ENCODE measurements at regions not wholly inside any gene's neighbourhood (a gene's known extent, or its start where the extent isn't known, plus 50 kb on each side); places are given as distances from the start of the nearest gene placed in this dataset.

- no peak for DNase-seq (ENCODE audit: low read depth in 2 of 2)
Measured at GRCh38 chr17:14902297-14902696, 362.8 kb downstream of the PMP22 start.

GRCh38 chr17:14901376-14901775 is 363.8 kb downstream of the PMP22 start:
- no peak for DNase-seq (ENCODE audit: low read depth in 2 of 2)

GRCh38 chr17:14886200-14886739 is 378.9 kb downstream of the PMP22 start:
- DNase-seq (ENCODE audit: low read depth in 2 of 2): no peak

GRCh38 chr17:14882131-14882530 is 383.0 kb downstream of the PMP22 start:
- DNase-seq (ENCODE audit: low read depth in 2 of 2): no peak

- DNase-seq (ENCODE audit: low read depth in 2 of 2): no peak
Measured at GRCh38 chr17:14875557-14876412, 389.3 kb downstream of the PMP22 start.

GRCh38 chr17:14873996-14874395 is 391.1 kb downstream of the PMP22 start:
- DNase-seq (ENCODE audit: low read depth in 2 of 2): no peak

GRCh38 chr17:14873540-14873939 is 391.6 kb downstream of the PMP22 start:
- no peak for DNase-seq (ENCODE audit: low read depth in 2 of 2)

- no peak for DNase-seq (ENCODE audit: low read depth in 2 of 2)
Measured at GRCh38 chr17:14871921-14872320, 393.2 kb downstream of the PMP22 start.

GRCh38 chr17:14866266-14866665 is 398.9 kb downstream of the PMP22 start:
- DNase-seq (ENCODE audit: low read depth in 2 of 2): no peak

- no peak for DNase-seq (ENCODE audit: low read depth in 2 of 2)
Measured at GRCh38 chr17:14864127-14864526, 401.0 kb downstream of the PMP22 start.

GRCh38 chr17:14859542-14859941 is 405.6 kb downstream of the PMP22 start:
- DNase-seq (ENCODE audit: low read depth in 2 of 2): no peak

GRCh38 chr17:14856176-14856575 is 408.9 kb downstream of the PMP22 start:
- no peak for DNase-seq (ENCODE audit: low read depth in 2 of 2)

GRCh38 chr17:14854691-14855090 is 410.4 kb downstream of the PMP22 start:
- DNase-seq (ENCODE audit: low read depth in 2 of 2): no peak

GRCh38 chr17:14845591-14846281 is 419.4 kb downstream of the PMP22 start:
- no peak for DNase-seq (ENCODE audit: low read depth in 2 of 2)

GRCh38 chr17:14843086-14843795 is 421.9 kb downstream of the PMP22 start:
- no peak for DNase-seq (ENCODE audit: low read depth in 2 of 2)

- no peak for DNase-seq (ENCODE audit: low read depth in 2 of 2)
Measured at GRCh38 chr17:14840616-14841231, 424.4 kb downstream of the PMP22 start.

- DNase-seq (ENCODE audit: low read depth in 2 of 2): no peak
Measured at GRCh38 chr17:14838567-14838966, 426.6 kb downstream of the PMP22 start.

GRCh38 chr17:14833201-14833785 is 431.8 kb downstream of the PMP22 start:
- DNase-seq (ENCODE audit: low read depth in 2 of 2): no peak

- no peak for DNase-seq (ENCODE audit: low read depth in 2 of 2)
Measured at GRCh38 chr17:14831491-14831890, 433.6 kb downstream of the PMP22 start.

GRCh38 chr17:14827396-14827919 is 437.7 kb downstream of the PMP22 start:
- DNase-seq (ENCODE audit: low read depth in 2 of 2): no peak

GRCh38 chr17:14826358-14826757 is 438.8 kb downstream of the PMP22 start:
- DNase-seq (ENCODE audit: low read depth in 2 of 2): no peak
